ENCODE measurements at regions not wholly inside any gene's neighbourhood (a gene's known extent, or its start where the extent isn't known, plus 50 kb on each side); places are given as distances from the start of the nearest gene placed in this dataset.

DNA sequence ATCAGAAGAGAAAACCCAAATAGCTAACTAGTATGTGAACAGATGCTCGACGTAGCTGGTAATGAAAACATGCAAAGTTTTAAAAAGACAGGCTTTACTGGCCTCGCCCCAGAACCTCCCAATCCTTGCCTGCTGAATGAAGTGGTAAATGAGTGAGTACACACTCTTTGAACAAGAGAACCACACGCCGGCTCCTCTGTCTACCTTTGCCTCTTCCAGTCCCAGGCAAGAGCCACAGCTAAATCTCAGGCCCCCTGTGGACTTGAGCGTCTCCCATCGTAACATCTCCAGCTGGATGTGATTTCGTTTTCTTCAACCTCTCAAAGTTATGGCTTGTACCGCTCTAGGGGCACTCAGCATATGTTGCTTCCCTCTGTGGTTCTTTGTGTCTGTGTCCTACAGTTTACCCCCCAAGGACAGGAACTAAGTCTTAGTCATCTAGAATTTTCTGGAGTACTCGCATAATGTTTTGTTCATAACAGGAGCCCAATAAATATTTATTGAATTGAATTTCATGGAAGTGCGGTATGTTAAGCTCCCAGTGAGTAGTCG lies 153.2 kb upstream of the TAB2 start:
- no peak for DNase-seq (ENCODE audit: low spot score)
- H3K9ac ChIP-seq, result no peak overlapping the region
- H4K20me1 ChIP-seq (ENCODE audit: low read depth), result no peaks in the 10 kb centered on the region
- Mint-ChIP-seq H3K36me3 (no peaks in the 10 kb centered on the region), H3K4me1 (peaks cover 9% of the 10 kb centered on the region), H3K27ac (no peak overlapping the region), H3K9me3 (no peaks in the 10 kb centered on the region), H3K4me3 (no peak overlapping the region), H3K27me3 (ENCODE audit: insufficient read depth, low read depth) (no peaks in the 10 kb centered on the region)
- H3K9me3 ChIP-seq (ENCODE audit: low read depth), result no peaks in the 10 kb centered on the region
- no peaks in the 10 kb centered on the region for H3F3A ChIP-seq (ENCODE audit: low read depth)
- H3K4me3 ChIP-seq, result no peak overlapping the region
- H3K27me3 ChIP-seq, result no peaks in the 10 kb centered on the region
- peak overlapping the region; percentile 38 for H2AFZ ChIP-seq (replicated peaks)
- TF ChIP-seq EZH2phosphoT487 (IDR thresholded peaks at IDR 0.05) (no peak), EZH2 (IDR thresholded peaks at IDR 0.05) (no peak)
- TF ChIP-seq, protein P1, sequence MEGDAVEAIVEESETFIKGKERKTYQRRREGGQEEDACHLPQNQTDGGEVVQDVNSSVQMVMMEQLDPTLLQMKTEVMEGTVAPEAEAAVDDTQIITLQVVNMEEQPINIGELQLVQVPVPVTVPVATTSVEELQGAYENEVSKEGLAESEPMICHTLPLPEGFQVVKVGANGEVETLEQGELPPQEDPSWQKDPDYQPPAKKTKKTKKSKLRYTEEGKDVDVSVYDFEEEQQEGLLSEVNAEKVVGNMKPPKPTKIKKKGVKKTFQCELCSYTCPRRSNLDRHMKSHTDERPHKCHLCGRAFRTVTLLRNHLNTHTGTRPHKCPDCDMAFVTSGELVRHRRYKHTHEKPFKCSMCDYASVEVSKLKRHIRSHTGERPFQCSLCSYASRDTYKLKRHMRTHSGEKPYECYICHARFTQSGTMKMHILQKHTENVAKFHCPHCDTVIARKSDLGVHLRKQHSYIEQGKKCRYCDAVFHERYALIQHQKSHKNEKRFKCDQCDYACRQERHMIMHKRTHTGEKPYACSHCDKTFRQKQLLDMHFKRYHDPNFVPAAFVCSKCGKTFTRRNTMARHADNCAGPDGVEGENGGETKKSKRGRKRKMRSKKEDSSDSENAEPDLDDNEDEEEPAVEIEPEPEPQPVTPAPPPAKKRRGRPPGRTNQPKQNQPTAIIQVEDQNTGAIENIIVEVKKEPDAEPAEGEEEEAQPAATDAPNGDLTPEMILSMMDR (IDR thresholded peaks at IDR 0.05), result no peak
- H3K79me2 ChIP-seq (ENCODE audit: low read depth), result no peaks in the 10 kb centered on the region
- H3K4me1 ChIP-seq, result peaks cover 12% of the 10 kb centered on the region
- H3K4me2 ChIP-seq, result no peak overlapping the region
- H3K27ac ChIP-seq, result no peak overlapping the region
- H3K36me3 ChIP-seq, result no peaks in the 10 kb centered on the region

DNA sequence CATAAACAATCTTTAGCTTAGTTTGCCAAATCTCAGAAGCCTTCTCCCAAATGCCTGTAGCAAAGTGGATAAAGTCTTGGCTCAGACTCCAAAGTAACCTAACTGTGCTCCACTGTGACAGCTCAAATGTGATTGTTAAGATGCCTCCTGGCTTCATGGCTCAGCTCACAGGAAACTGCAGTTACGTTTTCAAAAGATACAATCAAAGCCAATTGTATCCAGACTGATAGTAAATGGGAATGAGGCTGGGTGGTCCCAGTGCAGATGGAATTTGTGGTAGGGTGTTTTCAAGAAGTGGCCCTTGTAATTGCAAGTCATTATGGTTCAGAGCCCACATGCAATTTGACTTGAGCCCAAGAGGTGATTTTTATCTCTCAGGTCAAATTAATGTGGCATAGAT lies 151.2 kb upstream of the TAB2 start:
- no peaks in the 10 kb centered on the region for H3K27me3 ChIP-seq
- peaks cover 9% of the 10 kb centered on the region for H3K4me1 Mint-ChIP-seq

GRCh38 chr6:149166747-149167146 lies 150.8 kb upstream of the TAB2 start:
- no peak overlapping the region for H3K27ac Mint-ChIP-seq
- no peak overlapping the region for H3K4me3 Mint-ChIP-seq
- no peaks in the 10 kb centered on the region for H4K20me1 ChIP-seq (ENCODE audit: low read depth)
- no peak for DNase-seq (ENCODE audit: low spot score)
- H3K4me1 ChIP-seq, result peaks cover 12% of the 10 kb centered on the region
- no peak overlapping the region for H3K9ac ChIP-seq
- H3K9me3 Mint-ChIP-seq, result no peaks in the 10 kb centered on the region
- peaks cover 9% of the 10 kb centered on the region for H3K4me1 Mint-ChIP-seq
- H3K36me3 ChIP-seq, result no peaks in the 10 kb centered on the region
- H3K4me2 ChIP-seq, result peak overlapping the region; percentile 14
- no peak overlapping the region for H2AFZ ChIP-seq (replicated peaks)
- no peak overlapping the region for H3K27ac ChIP-seq
- H3K36me3 Mint-ChIP-seq, result no peaks in the 10 kb centered on the region
- H3F3A ChIP-seq (ENCODE audit: low read depth), result no peaks in the 10 kb centered on the region
- no peaks in the 10 kb centered on the region for H3K79me2 ChIP-seq (ENCODE audit: low read depth)
- no peaks in the 10 kb centered on the region for H3K27me3 ChIP-seq
- H3K4me3 ChIP-seq, result no peak overlapping the region
- TF ChIP-seq, protein P1 (IDR thresholded peaks at IDR 0.05), result no peak
- TF ChIP-seq EZH2phosphoT487 (IDR thresholded peaks at IDR 0.05) (no peak), EZH2 (IDR thresholded peaks at IDR 0.05) (no peak)
- H3K27me3 Mint-ChIP-seq (ENCODE audit: insufficient read depth, low read depth), result peaks cover 2% of the 10 kb centered on the region
- no peaks in the 10 kb centered on the region for H3K9me3 ChIP-seq (ENCODE audit: low read depth)

More for the DNA sequence above, 151.2 kb upstream of the TAB2 start:
- no peak overlapping the region for H2AFZ ChIP-seq (replicated peaks)
- H3K79me2 ChIP-seq (ENCODE audit: low read depth), result no peaks in the 10 kb centered on the region
- Mint-ChIP-seq H3K27ac (no peak overlapping the region), H3K27me3 (ENCODE audit: insufficient read depth, low read depth) (no peaks in the 10 kb centered on the region), H3K4me3 (no peak overlapping the region), H3K36me3 (no peaks in the 10 kb centered on the region), H3K9me3 (no peaks in the 10 kb centered on the region)
- H4K20me1 ChIP-seq (ENCODE audit: low read depth), result no peaks in the 10 kb centered on the region
- H3K4me3 ChIP-seq, result no peak overlapping the region
- H3F3A ChIP-seq (ENCODE audit: low read depth), result no peaks in the 10 kb centered on the region
- no peak for TF ChIP-seq EZH2phosphoT487 (IDR thresholded peaks at IDR 0.05)
- TF ChIP-seq, protein P1 (IDR thresholded peaks at IDR 0.05), result no peak
- no peak for TF ChIP-seq EZH2 (IDR thresholded peaks at IDR 0.05)
- no peaks in the 10 kb centered on the region for H3K36me3 ChIP-seq
- DNase-seq (ENCODE audit: low spot score), result peak; percentile 43
- no peak overlapping the region for H3K27ac ChIP-seq
- H3K9me3 ChIP-seq (ENCODE audit: low read depth), result no peaks in the 10 kb centered on the region
- no peak overlapping the region for H3K9ac ChIP-seq
- peaks cover 12% of the 10 kb centered on the region for H3K4me1 ChIP-seq
- peak overlapping the region; percentile 26 for H3K4me2 ChIP-seq
